ENCODE measurements at regions not wholly inside any gene's neighbourhood (a gene's known extent, or its start where the extent isn't known, plus 50 kb on each side); places are given as distances from the start of the nearest gene placed in this dataset.
A peak's percentile ranks its signal among the peaks of the same experiment; 100 is the strongest.
"Not testable (repeated sequence)": the region's sequence is repeated elsewhere in the genome, so short reads cannot be mapped to it uniquely, and the experiment has no call there.

DNA sequence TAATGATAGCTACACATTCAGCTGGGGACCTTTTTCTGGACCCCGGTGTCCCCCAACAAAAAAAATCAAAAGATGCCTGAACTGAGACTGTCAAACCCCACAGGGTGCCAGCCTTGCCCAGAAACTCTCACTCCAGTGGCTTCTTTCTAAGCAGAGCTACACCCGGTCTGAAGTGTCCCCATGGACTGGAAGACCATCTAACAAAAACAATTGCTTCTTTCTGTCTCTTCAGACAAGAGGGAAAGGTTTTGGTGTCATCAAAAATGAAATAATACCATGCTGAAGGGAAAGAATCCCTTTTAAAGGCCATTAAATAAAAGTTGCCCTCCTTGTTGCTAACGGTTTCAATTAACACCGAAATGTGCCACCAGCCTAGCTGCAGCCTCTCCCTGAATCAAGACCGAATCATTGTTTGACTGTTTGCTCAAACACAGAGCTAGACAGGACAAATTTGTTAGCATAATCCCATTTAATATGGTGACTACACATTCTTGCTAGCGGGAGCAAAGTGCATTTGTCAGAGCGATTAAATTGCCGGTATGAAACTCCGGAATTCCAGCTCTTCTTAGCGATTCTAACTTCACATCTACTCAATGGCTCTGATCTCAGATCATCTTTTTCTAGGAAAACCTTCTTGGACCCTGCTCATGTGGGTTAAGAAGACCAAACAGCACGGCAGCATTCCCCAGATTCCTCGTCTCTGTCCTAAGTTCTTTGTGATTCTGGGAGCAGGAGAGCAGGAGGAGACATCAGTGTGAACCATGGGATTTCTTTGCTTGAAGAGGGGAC is 397.5 kb upstream of the PRKCQ start:
- DNase-seq: no peak

GRCh38 chr10:6973899-6974298 is 393.8 kb upstream of the PRKCQ start:
- DNase-seq: peak; percentile 5

DNA sequence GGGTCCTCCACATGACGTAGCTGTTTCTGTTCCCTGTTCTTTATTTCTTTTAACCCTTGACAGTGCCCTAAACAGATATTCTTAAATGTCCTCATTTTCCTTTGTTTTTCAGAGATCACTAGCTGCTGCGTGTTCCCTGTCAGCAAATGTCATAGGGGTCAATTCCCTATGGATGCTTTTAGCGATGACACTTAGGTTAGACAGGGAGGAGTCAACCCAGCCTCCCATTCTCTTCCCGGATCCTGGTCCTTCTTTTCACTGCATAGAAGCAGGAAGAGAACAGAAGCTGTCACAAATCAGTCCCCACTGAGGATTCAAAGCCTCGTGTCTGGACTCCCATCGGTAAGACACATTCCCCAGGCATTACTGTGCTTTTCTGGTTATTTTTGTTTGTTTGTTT is 392.1 kb upstream of the PRKCQ start:
- DNase-seq: no peak

DNA sequence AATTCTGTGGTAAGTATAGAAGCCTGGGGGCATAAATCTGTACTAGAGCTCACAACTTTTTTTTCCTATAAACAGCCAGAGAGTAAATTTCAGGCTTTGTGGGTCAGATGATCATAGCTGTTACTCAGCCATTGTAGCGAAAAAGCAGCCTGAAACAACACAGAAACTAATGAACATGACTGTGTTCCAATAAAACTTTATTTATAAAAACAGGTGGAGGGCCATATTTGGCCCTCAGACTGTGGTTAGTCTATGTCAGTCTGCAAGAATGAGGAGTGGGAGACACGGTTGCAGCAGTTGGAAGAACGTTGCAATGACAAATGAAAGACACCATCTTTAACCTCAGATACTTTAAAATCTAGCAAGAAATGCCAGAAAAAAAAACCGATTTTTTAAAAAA is 389.6 kb upstream of the PRKCQ start:
- no peak for DNase-seq

- no peak for DNase-seq
These were observed 384.5 kb upstream of the PRKCQ start for GRCh38 chr10:6964543-6964942.

GRCh38 chr10:6962576-6962975 is 382.5 kb upstream of the PRKCQ start:
- DNase-seq: no peak

DNA sequence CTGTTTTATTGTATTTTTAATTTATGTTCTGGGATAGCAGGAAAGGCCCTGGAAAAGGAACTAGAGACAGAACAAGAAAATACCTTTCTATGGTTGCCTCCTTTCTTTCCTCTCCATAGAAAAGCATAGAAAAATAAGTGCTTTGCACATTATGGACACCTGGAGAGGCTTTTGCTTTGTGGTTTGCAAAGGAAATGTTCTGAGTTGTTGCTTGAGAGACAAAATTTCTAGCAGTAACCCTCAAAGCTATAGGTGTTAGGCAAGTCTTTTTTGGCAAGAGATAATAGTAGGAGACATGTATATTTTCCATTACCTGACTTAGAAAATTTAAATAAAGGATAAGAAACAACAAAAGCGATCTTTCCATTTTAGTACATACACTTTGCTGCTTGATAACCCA is 378.6 kb upstream of the PRKCQ start:
- DNase-seq: no peak

- DNase-seq: no peak
These were observed 378.2 kb upstream of the PRKCQ start for GRCh38 chr10:6958254-6958653.

DNA sequence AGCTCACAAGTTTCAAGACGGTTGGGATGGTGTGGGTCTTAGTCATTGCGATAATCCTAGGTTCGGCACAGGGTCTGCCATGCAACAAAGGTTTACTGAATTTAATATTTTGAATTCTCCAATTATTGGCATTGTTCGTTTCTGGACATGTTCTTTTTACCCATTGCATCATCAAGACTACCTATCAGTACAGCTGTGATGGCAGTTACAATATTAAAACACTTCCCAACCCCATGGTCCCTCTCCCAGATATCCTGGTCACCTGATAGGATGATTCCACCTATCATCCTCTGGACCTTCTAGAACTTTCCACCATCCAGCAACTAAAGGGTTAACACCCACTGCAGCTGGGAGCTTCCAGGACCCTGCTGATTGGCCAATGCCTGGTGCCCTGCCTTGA is 377.8 kb upstream of the PRKCQ start:
- DNase-seq: no peak

GRCh38 chr10:6956562-6956961 is 376.5 kb upstream of the PRKCQ start:
- DNase-seq: no peak

DNA sequence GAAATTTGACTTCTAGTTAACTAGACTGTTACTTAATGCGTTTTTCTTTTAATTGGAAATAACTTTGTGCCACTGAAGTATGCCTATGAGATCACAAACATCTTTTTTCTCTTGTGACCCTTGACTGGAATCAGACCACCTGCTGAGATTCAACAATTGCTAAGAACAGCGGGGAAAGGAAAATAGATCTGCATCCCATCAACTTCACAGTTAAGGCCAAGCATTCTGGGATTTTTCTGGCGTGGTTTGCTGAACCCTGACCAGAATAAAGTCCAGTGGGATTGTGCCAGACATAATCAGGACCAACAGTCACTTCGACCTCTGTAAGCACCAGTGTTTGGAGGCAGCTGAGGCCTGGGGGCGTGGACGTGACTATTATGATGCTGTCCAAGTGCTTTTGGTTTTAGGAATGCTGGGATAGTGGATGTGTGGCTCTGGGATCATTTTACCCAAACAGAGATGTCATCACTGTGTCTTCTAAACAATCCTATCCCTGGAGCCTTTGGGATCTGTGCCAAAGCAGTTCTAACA is 373.3 kb upstream of the PRKCQ start:
- DNase-seq: no peak

DNA sequence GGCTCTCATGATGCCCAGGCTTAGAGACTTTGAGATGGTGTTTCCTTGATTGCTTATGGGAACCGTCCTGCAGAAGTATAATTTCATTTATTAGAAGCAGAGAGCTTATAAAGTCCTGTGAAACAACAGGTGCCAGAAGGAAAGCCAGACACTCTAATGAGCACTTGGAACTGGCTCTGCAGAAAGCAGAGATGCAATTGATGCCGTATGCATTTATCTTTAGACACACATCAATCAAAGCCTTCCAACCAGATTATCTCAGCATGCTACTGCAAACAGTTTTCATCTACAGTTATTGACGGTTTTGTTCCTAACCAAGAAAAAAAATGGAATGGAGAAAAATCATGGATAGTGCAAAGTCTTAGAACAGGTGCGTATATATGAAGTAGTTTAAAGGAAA is 371.7 kb upstream of the PRKCQ start:
- DNase-seq: no peak

DNA sequence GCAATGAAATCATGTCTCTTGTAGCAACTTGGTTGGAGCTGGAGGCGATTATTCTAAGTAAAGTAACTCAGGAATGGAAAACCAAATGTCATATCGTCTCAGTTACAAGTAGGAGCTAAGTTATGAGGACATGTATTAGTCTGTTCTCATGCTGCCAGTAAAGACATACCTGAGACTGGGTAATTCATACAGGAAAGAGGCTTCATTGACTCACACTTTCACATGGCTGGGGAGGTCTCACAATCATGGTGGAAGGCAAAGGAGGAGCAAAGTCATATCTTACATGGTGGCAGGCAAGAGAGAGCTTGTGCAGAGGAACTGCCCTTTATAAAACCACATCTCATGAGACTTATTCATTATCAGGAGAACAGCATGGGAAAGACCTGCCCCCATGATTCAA is 370.1 kb upstream of the PRKCQ start:
- DNase-seq: no peak

GRCh38 chr10:6944436-6944835 is 364.4 kb upstream of the PRKCQ start:
- no peak for DNase-seq

DNA sequence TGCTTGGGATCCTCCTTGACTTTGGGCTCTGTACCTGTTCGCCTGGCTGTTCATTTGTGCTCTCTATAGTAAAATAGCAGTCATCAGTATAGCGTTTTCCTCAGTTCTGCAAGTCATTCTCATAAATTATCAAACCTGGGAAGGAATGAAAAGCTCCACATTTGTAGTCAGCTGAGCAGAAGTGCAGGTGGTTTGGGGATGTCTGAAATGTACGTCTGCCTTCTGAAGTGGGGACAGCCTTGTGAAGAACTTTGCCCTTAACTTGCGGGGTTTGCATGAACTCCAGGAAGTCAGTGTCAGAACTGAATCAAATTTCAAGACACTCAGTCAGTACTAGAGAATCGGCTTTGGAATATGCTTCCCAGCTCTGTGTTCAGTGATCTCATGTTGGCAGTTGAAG is 358.3 kb upstream of the PRKCQ start:
- DNase-seq: no peak

DNA sequence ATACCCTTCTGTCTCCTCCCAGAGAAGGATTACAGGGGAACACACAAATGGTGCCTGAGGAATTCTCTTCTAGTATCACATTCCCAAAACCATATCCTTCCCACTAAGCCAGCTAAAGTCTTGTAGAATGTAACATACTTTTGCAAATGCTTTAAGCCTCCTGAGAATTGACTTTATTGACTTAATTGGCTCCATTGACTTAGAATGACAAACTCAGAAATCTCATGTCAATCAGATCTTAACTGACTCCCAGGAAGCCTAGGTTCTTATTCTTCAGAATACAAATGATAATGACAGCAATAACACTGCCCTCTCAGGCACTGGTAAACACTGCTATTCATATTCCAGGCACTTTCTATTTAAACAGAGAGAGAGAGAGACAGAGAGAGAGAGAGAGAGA is 356.9 kb upstream of the PRKCQ start:
- DNase-seq: no peak

DNA sequence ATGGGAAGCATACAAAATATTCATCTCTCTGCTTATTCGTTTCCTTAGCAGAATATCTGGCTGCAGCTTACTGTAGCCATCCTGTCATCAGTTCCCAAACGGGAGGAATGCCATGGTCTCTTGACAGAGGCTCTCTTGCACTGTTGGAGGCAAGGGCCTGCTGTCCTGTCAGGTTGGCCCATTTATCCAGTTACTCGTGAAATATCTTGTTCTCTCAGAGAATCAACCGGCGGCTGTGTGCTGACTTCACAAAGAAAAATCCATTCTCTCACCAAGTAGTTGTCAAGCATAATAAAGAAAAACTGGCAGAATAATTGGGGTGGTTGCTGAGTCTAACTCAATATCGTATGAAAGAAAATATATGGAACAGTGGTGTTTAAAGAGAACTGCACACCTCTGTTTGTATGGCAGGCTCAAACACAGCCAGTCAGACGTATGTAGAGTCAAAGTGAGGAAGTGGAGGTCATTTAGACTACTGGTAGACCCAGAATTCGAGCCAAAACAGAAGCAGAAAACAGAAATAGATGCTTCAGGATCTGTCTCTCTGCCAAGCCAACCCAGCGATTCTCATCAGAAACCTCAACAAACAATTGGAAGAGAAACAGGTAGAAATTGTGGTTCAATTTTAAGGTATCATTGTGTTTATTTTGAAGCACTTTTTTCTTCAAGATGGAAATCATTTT is 349.2 kb upstream of the PRKCQ start:
- no peak for DNase-seq

- no peak for DNase-seq
These were observed 348.5 kb upstream of the PRKCQ start for GRCh38 chr10:6928586-6928985.

DNA sequence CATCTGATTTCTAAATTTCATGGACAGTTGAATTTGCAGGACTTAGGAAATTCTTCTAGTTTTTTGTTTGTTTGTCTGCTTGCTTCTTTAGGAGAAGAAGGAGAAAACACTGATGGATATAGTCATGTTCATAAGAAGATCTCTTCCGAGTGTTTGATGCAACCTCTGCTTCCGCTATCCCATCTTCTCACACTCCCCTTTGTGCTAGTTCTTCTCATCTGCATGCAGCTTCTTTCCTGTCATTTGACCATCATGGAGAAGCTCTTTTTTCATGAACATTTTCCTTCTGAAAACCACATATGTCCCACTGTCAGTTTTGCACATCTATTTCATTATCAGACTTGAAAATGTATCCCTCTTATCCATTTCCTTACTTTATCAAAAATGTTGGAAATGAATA is 346.9 kb upstream of the PRKCQ start:
- no peak for DNase-seq

DNA sequence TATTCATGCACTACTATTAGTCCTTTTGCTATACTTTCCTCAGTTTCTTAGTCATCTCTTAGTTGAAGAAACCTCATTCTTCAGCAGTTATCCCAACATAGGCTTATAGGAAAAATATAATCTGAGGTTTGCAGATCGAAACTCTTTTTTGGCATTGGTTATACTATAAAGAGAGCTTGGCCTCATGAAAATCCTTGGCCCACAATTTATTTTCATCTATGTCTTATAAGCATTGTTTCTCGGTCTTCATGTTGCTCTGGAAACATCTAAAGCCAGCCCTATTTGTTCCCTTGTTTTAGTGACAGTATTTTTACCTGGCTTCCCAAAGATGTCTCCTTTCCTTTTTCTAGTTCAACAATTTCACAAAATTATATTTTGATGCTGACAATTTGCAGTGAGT is 345.1 kb upstream of the PRKCQ start:
- no peak for DNase-seq

- DNase-seq: no peak
These were observed 344.1 kb upstream of the PRKCQ start for GRCh38 chr10:6924166-6924565.

- not testable (repeated sequence) for DNase-seq
These were observed 340.9 kb upstream of the PRKCQ start for GRCh38 chr10:6921026-6921425.

- peak; percentile 73 for DNase-seq
These were observed 340.3 kb upstream of the PRKCQ start for GRCh38 chr10:6920072-6921019.
